GM23338 (cell line): ENCODE measurements at regions not wholly inside any gene's neighbourhood (a gene's known extent, or its start where the extent isn't known, plus 50 kb on each side); places are given as distances from the start of the nearest gene placed in this dataset.

ENCODE experiments used
- ATAC-seq: fragments of 200-7000 bp; cut with Tn5 transposase; 3 replicates; pipeline ENCODE4 v1.9.1; 2020
- DNase-seq: peaks from one replicate; pipeline ENCODE4 v3.0.0-alpha.2; 2015; ENCODE audit warnings: low spot score
- H2AFZ ChIP-seq: fragments of 200-600 bp; sonication (generic); 2 replicates; pipeline ENCODE4 v1.8.0; 2016; ENCODE audit warnings: antibody characterized with exemption, mild to moderate bottlenecking, moderate library complexity
- H3F3A ChIP-seq: fragments of 200-600 bp; sonication (generic); replicated peaks from 2 replicates; pipeline ENCODE4 v1.8.0; 2017; ENCODE audit warnings: antibody characterized with exemption, mixed run types, low read depth
- H3K27ac ChIP-seq: fragments of 200-600 bp; sonication (generic); 2 replicates; pipeline ENCODE4 v1.6.1; 2016; ENCODE audit warnings: low read depth
- H3K27me3 ChIP-seq: fragments of 200-600 bp; sonication (generic); 2 replicates; pipeline ENCODE4 v1.8.0; 2016; ENCODE audit warnings: mild to moderate bottlenecking, mixed run types, moderate library complexity; ENCODE audit not compliant: insufficient read depth
- H3K36me3 ChIP-seq: fragments of 200-600 bp; sonication (generic); 2 replicates; pipeline ENCODE4 v1.8.0; 2016; ENCODE audit warnings: mild to moderate bottlenecking; ENCODE audit not compliant: insufficient read depth
- H3K4me1 ChIP-seq: fragments of 200-600 bp; sonication (generic); 2 replicates; pipeline ENCODE4 v1.8.0; 2016; ENCODE audit warnings: mild to moderate bottlenecking, moderate library complexity; ENCODE audit not compliant: insufficient read depth
- H3K4me2 ChIP-seq: fragments of 200-600 bp; sonication (generic); 2 replicates; pipeline ENCODE4 v1.7.1; 2017; ENCODE audit warnings: mixed run types
- H3K4me3 ChIP-seq: fragments of 200-600 bp; sonication (generic); 2 replicates; pipeline ENCODE4 v1.6.1; 2016; ENCODE audit warnings: mixed run types
- H3K79me2 ChIP-seq: fragments of 200-600 bp; sonication (generic); replicated peaks from 2 replicates; pipeline ENCODE4 v1.8.0; 2017; ENCODE audit warnings: mild to moderate bottlenecking; ENCODE audit not compliant: insufficient read depth
- H3K9me2 ChIP-seq: fragments of 200-600 bp; sonication (generic); 2 replicates; pipeline ENCODE4 v1.8.0; 2017; ENCODE audit not compliant: insufficient read depth
- H4K20me1 ChIP-seq: fragments of 200-600 bp; sonication (generic); replicated peaks from 2 replicates; pipeline ENCODE4 v1.8.0; 2017; ENCODE audit warnings: mild to moderate bottlenecking; ENCODE audit not compliant: insufficient read depth
- H3K27ac Mint-ChIP-seq: 2 replicates; pipeline ENCODE4 v1.8.0; 2020; ENCODE audit warnings: inconsistent platforms, mild to moderate bottlenecking, moderate library complexity, mixed read lengths
- H3K27me3 Mint-ChIP-seq: 3 replicates; pipeline ENCODE4 v1.8.0; 2022; ENCODE audit warnings: low read depth, mild to moderate bottlenecking, moderate library complexity, mixed read lengths, inconsistent platforms; ENCODE audit not compliant: insufficient read depth, poor library complexity
- H3K36me3 Mint-ChIP-seq: 3 replicates; pipeline ENCODE4 v1.8.0; 2021; ENCODE audit warnings: low read depth, mild to moderate bottlenecking, inconsistent platforms, moderate library complexity, mixed read lengths
- H3K4me1 Mint-ChIP-seq: 3 replicates; pipeline ENCODE4 v1.8.0; 2020; ENCODE audit warnings: mild to moderate bottlenecking, inconsistent platforms, mixed read lengths
- H3K4me3 Mint-ChIP-seq: 3 replicates; pipeline ENCODE4 v1.8.0; 2021; ENCODE audit warnings: moderate library complexity, mild to moderate bottlenecking, inconsistent platforms, mixed read lengths
- H3K9me3 Mint-ChIP-seq: 3 replicates; pipeline ENCODE4 v1.8.0; 2020; ENCODE audit warnings: moderate library complexity, mild to moderate bottlenecking, inconsistent platforms, mixed read lengths
- CREB1 ChIP-seq: fragments of 250-450 bp; sonication (Bioruptor Pico); IDR thresholded peaks from 2 replicates; pipeline ENCODE4 v1.5.0; 2020; ENCODE audit warnings: low read depth, mild to moderate bottlenecking, moderate library complexity
- STAT1 ChIP-seq: IDR thresholded peaks from one replicate; pipeline ENCODE4 v1.6.1; 2016; ENCODE audit warnings: antibody characterized with exemption; ENCODE audit not compliant: unreplicated experiment
- ZNF114 ChIP-seq: fragments of 250-450 bp; sonication (Bioruptor Pico); IDR thresholded peaks from 2 replicates; pipeline ENCODE4 v1.5.0; 2020; ENCODE audit warnings: mild to moderate bottlenecking, moderate library complexity
- ZNF462 ChIP-seq: fragments of 250-450 bp; sonication (Bioruptor Pico); IDR thresholded peaks from 2 replicates; pipeline ENCODE4 v1.5.0; 2020; ENCODE audit warnings: mild to moderate bottlenecking, moderate library complexity
- TF ChIP-seq, protein P1 (sequence below): IDR thresholded peaks from 2 replicates; pipeline ENCODE4 v1.6.1; 2016; ENCODE audit warnings: antibody characterized with exemption
- TF ChIP-seq, protein P2 (sequence below): IDR thresholded peaks from one replicate; pipeline ENCODE4 v1.6.1; 2018; ENCODE audit warnings: antibody characterized with exemption; ENCODE audit not compliant: unreplicated experiment

DNA sequence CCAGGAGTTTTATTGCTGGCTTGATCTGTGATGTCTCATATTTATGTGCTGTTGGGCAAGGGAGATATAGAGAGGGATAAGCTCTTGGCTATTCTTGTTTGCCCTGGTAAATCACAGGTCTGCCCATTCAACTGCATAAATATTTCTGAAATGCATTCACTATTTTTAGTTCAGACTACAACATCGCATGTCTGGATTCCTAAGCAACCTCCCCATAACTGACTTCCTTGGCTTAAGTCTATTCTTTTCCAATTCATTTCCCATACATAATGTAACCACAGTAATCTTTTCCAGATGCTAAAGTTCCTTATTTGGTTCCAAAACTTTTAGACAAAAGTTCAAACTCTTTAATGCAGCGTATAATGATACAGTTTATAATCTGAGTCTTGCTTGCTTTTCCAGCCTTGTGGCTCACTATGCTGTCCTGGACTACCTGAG lies 321.4 kb upstream of the ACTBL2 start:
- Mint-ChIP-seq H3K27me3 (no peaks in the 10 kb centered on the region), H3K9me3 (no peaks in the 10 kb centered on the region), H3K4me3 (no peak overlapping the region), H3K27ac (no peak overlapping the region), H3K4me1 (peaks cover 5% of the 10 kb centered on the region; the same call in 2 of the 3 replicates), H3K36me3 (no peaks in the 10 kb centered on the region)
- DNase-seq (no peak), ATAC-seq (no peak)
- no peak overlapping the region for H3K4me2 ChIP-seq
- H2AFZ ChIP-seq = no peak overlapping the region
- TF ChIP-seq ZNF462 (CRISPR knock-in tag) = no peak
- no peaks in the 10 kb centered on the region for H3K36me3 ChIP-seq
- no peak overlapping the region for H3K27ac ChIP-seq
- H3K79me2 ChIP-seq = no peaks in the 10 kb centered on the region
- H3K4me1 ChIP-seq = no peaks in the 10 kb centered on the region
- H3K9me2 ChIP-seq = no peaks in the 10 kb centered on the region
- no peaks in the 10 kb centered on the region for H3F3A ChIP-seq
- H4K20me1 ChIP-seq = no peaks in the 10 kb centered on the region
- H3K27me3 ChIP-seq = no peaks in the 10 kb centered on the region
- H3K4me3 ChIP-seq = no peak overlapping the region

DNA sequence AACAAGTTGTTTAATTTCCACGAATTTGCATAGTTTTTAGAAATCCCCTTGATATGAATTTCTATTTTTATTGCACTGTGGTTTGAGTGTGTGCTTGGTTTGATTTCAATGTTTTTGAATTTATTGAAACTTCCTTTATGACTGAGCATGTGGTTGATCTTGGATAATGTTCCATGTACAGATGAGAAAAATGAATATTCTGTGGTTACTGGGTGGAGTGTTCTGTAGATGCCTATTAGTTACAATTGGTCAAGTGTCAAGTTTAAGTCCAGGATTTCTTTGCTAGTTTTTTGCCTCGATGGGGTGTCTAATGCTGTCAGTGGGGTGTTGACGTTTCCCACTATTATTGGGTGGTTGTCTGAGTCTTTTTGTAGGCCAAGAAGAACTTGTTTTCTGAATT lies 319.5 kb upstream of the ACTBL2 start:
- Histone ChIP-seq H4K20me1 (no peaks in the 10 kb centered on the region), H3K4me3 (no peak overlapping the region), H3K4me2 (no peak overlapping the region), H3K27me3 (no peaks in the 10 kb centered on the region), H2AFZ (no peak overlapping the region), H3K9me2 (no peaks in the 10 kb centered on the region), H3K4me1 (no peaks in the 10 kb centered on the region), H3K36me3 (no peaks in the 10 kb centered on the region), H3F3A (no peaks in the 10 kb centered on the region), H3K79me2 (no peaks in the 10 kb centered on the region), H3K27ac (no peak overlapping the region)
- Mint-ChIP-seq H3K36me3 (no peaks in the 10 kb centered on the region), H3K27ac (no peak overlapping the region), H3K4me3 (no peak overlapping the region), H3K27me3 (no peaks in the 10 kb centered on the region), H3K9me3 (no peaks in the 10 kb centered on the region), H3K4me1 (peaks cover 5% of the 10 kb centered on the region; the same call in 2 of the 3 replicates)
- ATAC-seq (no peak), DNase-seq (no peak)
- TF ChIP-seq STAT1 (no peak), ZNF114 (no peak), CREB1 (no peak)
- TF ChIP-seq, protein P1, sequence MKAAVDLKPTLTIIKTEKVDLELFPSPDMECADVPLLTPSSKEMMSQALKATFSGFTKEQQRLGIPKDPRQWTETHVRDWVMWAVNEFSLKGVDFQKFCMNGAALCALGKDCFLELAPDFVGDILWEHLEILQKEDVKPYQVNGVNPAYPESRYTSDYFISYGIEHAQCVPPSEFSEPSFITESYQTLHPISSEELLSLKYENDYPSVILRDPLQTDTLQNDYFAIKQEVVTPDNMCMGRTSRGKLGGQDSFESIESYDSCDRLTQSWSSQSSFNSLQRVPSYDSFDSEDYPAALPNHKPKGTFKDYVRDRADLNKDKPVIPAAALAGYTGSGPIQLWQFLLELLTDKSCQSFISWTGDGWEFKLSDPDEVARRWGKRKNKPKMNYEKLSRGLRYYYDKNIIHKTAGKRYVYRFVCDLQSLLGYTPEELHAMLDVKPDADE = no peak
- TF ChIP-seq, protein P2, sequence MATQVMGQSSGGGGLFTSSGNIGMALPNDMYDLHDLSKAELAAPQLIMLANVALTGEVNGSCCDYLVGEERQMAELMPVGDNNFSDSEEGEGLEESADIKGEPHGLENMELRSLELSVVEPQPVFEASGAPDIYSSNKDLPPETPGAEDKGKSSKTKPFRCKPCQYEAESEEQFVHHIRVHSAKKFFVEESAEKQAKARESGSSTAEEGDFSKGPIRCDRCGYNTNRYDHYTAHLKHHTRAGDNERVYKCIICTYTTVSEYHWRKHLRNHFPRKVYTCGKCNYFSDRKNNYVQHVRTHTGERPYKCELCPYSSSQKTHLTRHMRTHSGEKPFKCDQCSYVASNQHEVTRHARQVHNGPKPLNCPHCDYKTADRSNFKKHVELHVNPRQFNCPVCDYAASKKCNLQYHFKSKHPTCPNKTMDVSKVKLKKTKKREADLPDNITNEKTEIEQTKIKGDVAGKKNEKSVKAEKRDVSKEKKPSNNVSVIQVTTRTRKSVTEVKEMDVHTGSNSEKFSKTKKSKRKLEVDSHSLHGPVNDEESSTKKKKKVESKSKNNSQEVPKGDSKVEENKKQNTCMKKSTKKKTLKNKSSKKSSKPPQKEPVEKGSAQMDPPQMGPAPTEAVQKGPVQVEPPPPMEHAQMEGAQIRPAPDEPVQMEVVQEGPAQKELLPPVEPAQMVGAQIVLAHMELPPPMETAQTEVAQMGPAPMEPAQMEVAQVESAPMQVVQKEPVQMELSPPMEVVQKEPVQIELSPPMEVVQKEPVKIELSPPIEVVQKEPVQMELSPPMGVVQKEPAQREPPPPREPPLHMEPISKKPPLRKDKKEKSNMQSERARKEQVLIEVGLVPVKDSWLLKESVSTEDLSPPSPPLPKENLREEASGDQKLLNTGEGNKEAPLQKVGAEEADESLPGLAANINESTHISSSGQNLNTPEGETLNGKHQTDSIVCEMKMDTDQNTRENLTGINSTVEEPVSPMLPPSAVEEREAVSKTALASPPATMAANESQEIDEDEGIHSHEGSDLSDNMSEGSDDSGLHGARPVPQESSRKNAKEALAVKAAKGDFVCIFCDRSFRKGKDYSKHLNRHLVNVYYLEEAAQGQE = no peak
